HEK293 (cell line): ENCODE measurements at regions not wholly inside any gene's neighbourhood (a gene's known extent, or its start where the extent isn't known, plus 50 kb on each side); places are given as distances from the start of the nearest gene placed in this dataset.

Experiments used
- CTCF ChIA-PET: fragments of 350-600 bp; formaldehyde crosslinking; extraction: SDS; loops from one replicate; lab custom pipeline; 2021; ENCODE audit warnings: antibody characterized with exemption; lab: Yijun Ruan, JAX
- POLR2A ChIA-PET: fragments of 300-600 bp; formaldehyde crosslinking; extraction: SDS; loops from one replicate; lab custom pipeline; 2020; ENCODE audit warnings: antibody characterized with exemption, inconsistent platforms; lab: Yijun Ruan, JAX
- H3K27ac ChIP-seq: fragments of 200-500 bp; sonication (Bioruptor generic); 2 replicates; pipeline ENCODE4 v1.5.1; 2014; ENCODE audit warnings: low read depth, low read length, control low read depth, inconsistent platforms; ENCODE audit errors: extremely low read depth
- H3K36me3 ChIP-seq, 2 experiments: fragments of 200-500 bp in 1 of 2; sonication (Bioruptor generic) in 1 of 2; 1 replicate in 1 of 2; 2 replicates in 1 of 2; pipeline ENCODE4 v1.5.1; 2014 to 2017; ENCODE audit warnings: inconsistent platforms in 2 of 2, low read length in 2 of 2; ENCODE audit not compliant: control insufficient read depth in 2 of 2, insufficient read depth in 1 of 2
- H3K4me1 ChIP-seq: fragments of 200-500 bp; sonication (Bioruptor generic); 2 replicates; pipeline ENCODE4 v1.5.1; 2014; ENCODE audit warnings: mild to moderate bottlenecking, low read length, inconsistent platforms; ENCODE audit not compliant: control insufficient read depth, insufficient read depth
- H3K4me3 ChIP-seq: 2 replicates; pipeline ENCODE4 v1.5.1; 2011; ENCODE audit warnings: low read depth, mild to moderate bottlenecking, control low read depth, low read length, moderate library complexity
- H3K9me3 ChIP-seq: fragments of 200-500 bp; sonication (Bioruptor generic); 2 replicates; pipeline ENCODE4 v1.5.1; 2014; ENCODE audit warnings: low read depth, low read length, inconsistent platforms; ENCODE audit not compliant: control insufficient read depth, insufficient read depth
- HOXD13 ChIP-seq: sonication (generic); formaldehyde crosslinking; IDR thresholded peaks from 2 replicates; pipeline ENCODE4 v1.8.0; 2022; ENCODE audit warnings: missing genetic modification reagents, borderline replicate concordance
- MEIS1 ChIP-seq: sonication (generic); formaldehyde crosslinking; IDR thresholded peaks from 2 replicates; pipeline ENCODE4 v1.8.1; 2022; ENCODE audit warnings: missing genetic modification reagents, mild to moderate bottlenecking, borderline replicate concordance
- TCF7L2 ChIP-seq: IDR thresholded peaks from 2 replicates; pipeline ENCODE4 v1.6.1; 2011; ENCODE audit warnings: low read depth, mild to moderate bottlenecking, inconsistent platforms, low read length, moderate library complexity, borderline replicate concordance
- YY2 ChIP-seq: fragments of 450-650 bp; formaldehyde crosslinking; IDR thresholded peaks from 2 replicates; pipeline ENCODE4 v1.5.1; 2016; ENCODE audit warnings: missing biosample characterization, missing genetic modification characterization
- ZBTB10 ChIP-seq: fragments of 450-650 bp; formaldehyde crosslinking; IDR thresholded peaks from 2 replicates; pipeline ENCODE4 v1.5.1; 2016; ENCODE audit warnings: missing biosample characterization, missing genetic modification characterization
- ZNF16 ChIP-seq: fragments of 450-650 bp; formaldehyde crosslinking; IDR thresholded peaks from 2 replicates; pipeline ENCODE4 v1.5.1; 2016; ENCODE audit warnings: low read depth, missing biosample characterization, missing genetic modification characterization
- ZNF175 ChIP-seq: fragments of 450-650 bp; formaldehyde crosslinking; IDR thresholded peaks from 2 replicates; pipeline ENCODE4 v1.5.1; 2016; ENCODE audit warnings: missing biosample characterization, missing genetic modification characterization
- ZNF211 ChIP-seq: fragments of 450-650 bp; formaldehyde crosslinking; IDR thresholded peaks from 2 replicates; pipeline ENCODE4 v1.5.1; 2016; ENCODE audit warnings: low read depth, missing biosample characterization, missing genetic modification characterization
- ZNF221 ChIP-seq: fragments of 450-650 bp; formaldehyde crosslinking; IDR thresholded peaks from 2 replicates; pipeline ENCODE4 v1.5.1; 2017; ENCODE audit warnings: missing biosample characterization, missing genetic modification characterization, borderline replicate concordance
- ZNF335 ChIP-seq: fragments of 450-650 bp; formaldehyde crosslinking; conservative IDR thresholded peaks from 2 replicates; pipeline ENCODE4 v1.5.1; 2016; ENCODE audit warnings: missing biosample characterization, missing genetic modification characterization
- ZNF423 ChIP-seq: fragments of 450-650 bp; formaldehyde crosslinking; IDR thresholded peaks from 2 replicates; pipeline ENCODE4 v1.5.1; 2016; ENCODE audit warnings: missing biosample characterization, missing genetic modification characterization
- ZNF513 ChIP-seq: fragments of 450-650 bp; IDR thresholded peaks from 2 replicates; pipeline ENCODE4 v1.5.1; 2018; ENCODE audit warnings: missing biosample characterization, missing genetic modification characterization
- ZNF549 ChIP-seq: fragments of 450-650 bp; IDR thresholded peaks from 2 replicates; pipeline ENCODE4 v1.5.1; 2018; ENCODE audit warnings: missing biosample characterization, missing genetic modification characterization, mild to moderate bottlenecking, inconsistent platforms, moderate library complexity
- ZNF629 ChIP-seq: fragments of 450-650 bp; formaldehyde crosslinking; IDR thresholded peaks from 2 replicates; pipeline ENCODE4 v1.5.1; 2017; ENCODE audit warnings: missing biosample characterization, missing genetic modification characterization
- ZNF747 ChIP-seq: fragments of 450-650 bp; formaldehyde crosslinking; IDR thresholded peaks from 2 replicates; pipeline ENCODE4 v1.5.1; 2016; ENCODE audit warnings: missing biosample characterization, missing genetic modification characterization
- ZSCAN30 ChIP-seq: fragments of 450-650 bp; IDR thresholded peaks from 2 replicates; pipeline ENCODE4 v1.5.1; 2018; ENCODE audit warnings: missing biosample characterization, mild to moderate bottlenecking, missing genetic modification characterization, moderate library complexity
- ZSCAN5A ChIP-seq: fragments of 450-650 bp; formaldehyde crosslinking; IDR thresholded peaks from 2 replicates; pipeline ENCODE4 v1.5.1; 2016; ENCODE audit warnings: missing biosample characterization, missing genetic modification characterization
- TF ChIP-seq, protein P1 (sequence below): fragments of 450-650 bp; formaldehyde crosslinking; IDR thresholded peaks from 2 replicates; pipeline ENCODE4 v1.5.1; 2016; ENCODE audit warnings: missing biosample characterization, missing genetic modification characterization
- TF ChIP-seq, protein P2 (sequence below): fragments of 450-650 bp; formaldehyde crosslinking; IDR thresholded peaks from 2 replicates; pipeline ENCODE4 v1.5.1; 2016; ENCODE audit warnings: missing biosample characterization, missing genetic modification characterization

DNA sequence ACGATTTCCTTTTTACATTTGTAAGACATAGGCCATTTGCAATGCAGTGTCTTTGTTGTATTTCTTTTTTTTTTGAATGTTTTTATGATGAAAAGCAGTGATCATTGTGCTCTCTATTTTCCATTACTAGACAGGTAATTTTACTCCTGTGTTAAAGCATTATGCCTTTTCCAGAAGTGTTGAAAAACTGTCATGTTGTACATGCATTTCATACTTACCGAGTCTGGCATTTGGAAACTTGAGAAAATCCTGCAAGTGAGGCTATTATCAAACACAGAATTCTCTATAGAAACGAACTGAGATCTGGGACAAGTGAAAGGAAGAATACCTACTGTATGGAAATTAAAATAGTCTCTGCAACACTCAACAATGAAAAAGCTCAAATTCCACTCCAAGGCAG, 78.6 kb upstream of the CNR1 start:
- Histone ChIP-seq H3K4me3 (no peak overlapping the region), H3K27ac (no peak overlapping the region)
- TF ChIP-seq ZBTB10 (tag by site-specific recombination) (no peak), ZNF549 (tag by site-specific recombination) (no peak), ZNF221 (tag by site-specific recombination) (no peak), ZNF423 (tag by site-specific recombination) (no peak), YY2 (tag by site-specific recombination) (no peak), ZSCAN5A (tag by site-specific recombination) (no peak), ZNF211 (tag by site-specific recombination) (no peak), ZNF175 (no peak), MEIS1 (no peak), ZNF513 (tag by site-specific recombination) (no peak), ZSCAN30 (tag by site-specific recombination) (no peak), ZNF629 (tag by site-specific recombination) (no peak), HOXD13 (no peak), ZNF747 (tag by site-specific recombination) (no peak), TCF7L2 (no peak), ZNF335 (no peak), ZNF16 (tag by site-specific recombination) (no peak)
- TF ChIP-seq, protein P1, sequence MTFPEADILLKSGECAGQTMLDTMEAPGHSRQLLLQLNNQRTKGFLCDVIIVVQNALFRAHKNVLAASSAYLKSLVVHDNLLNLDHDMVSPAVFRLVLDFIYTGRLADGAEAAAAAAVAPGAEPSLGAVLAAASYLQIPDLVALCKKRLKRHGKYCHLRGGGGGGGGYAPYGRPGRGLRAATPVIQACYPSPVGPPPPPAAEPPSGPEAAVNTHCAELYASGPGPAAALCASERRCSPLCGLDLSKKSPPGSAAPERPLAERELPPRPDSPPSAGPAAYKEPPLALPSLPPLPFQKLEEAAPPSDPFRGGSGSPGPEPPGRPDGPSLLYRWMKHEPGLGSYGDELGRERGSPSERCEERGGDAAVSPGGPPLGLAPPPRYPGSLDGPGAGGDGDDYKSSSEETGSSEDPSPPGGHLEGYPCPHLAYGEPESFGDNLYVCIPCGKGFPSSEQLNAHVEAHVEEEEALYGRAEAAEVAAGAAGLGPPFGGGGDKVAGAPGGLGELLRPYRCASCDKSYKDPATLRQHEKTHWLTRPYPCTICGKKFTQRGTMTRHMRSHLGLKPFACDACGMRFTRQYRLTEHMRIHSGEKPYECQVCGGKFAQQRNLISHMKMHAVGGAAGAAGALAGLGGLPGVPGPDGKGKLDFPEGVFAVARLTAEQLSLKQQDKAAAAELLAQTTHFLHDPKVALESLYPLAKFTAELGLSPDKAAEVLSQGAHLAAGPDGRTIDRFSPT: no peak
- TF ChIP-seq, protein P2, sequence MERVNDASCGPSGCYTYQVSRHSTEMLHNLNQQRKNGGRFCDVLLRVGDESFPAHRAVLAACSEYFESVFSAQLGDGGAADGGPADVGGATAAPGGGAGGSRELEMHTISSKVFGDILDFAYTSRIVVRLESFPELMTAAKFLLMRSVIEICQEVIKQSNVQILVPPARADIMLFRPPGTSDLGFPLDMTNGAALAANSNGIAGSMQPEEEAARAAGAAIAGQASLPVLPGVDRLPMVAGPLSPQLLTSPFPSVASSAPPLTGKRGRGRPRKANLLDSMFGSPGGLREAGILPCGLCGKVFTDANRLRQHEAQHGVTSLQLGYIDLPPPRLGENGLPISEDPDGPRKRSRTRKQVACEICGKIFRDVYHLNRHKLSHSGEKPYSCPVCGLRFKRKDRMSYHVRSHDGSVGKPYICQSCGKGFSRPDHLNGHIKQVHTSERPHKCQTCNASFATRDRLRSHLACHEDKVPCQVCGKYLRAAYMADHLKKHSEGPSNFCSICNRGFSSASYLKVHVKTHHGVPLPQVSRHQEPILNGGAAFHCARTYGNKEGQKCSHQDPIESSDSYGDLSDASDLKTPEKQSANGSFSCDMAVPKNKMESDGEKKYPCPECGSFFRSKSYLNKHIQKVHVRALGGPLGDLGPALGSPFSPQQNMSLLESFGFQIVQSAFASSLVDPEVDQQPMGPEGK (tag by site-specific recombination): no peak
- TF ChIP-seq, all 188 proteins: peak for 0
- CTCF ChIA-PET: interaction anchor here (0.7 kb wide), 2 partner anchors 182 to 422 kb away, joined by 3 to 6 read pairs; no protein-coding TSS in a partner anchor
- H3K9me3 ChIP-seq: no peaks in the 10 kb centered on the region
- H3K36me3 ChIP-seq: no peaks in the 10 kb centered on the region
- POLR2A ChIA-PET: no interaction called here
- H3K4me1 ChIP-seq: no peaks in the 10 kb centered on the region
